Coronary artery (tissue), 2 donors: ENCODE measurements at regions not wholly inside any gene's neighbourhood (a gene's known extent, or its start where the extent isn't known, plus 50 kb on each side); places are given as distances from the start of the nearest gene placed in this dataset.

Experiments
- DNase-seq: peaks from one replicate; pipeline ENCODE4 v3.0.0-alpha.2; 2017; ENCODE audit warnings: low spot score
- H3K27ac ChIP-seq, 2 donors: fragments of 200-600 bp; sonication (generic); one replicate each; pipeline ENCODE4 v1.5.1; 2016 to 2019
- H3K4me3 ChIP-seq: fragments of 200-600 bp; sonication (generic); 2 replicates; pipeline ENCODE4 v1.5.1; 2016; ENCODE audit warnings: mild to moderate bottlenecking, moderate library complexity
- TF ChIP-seq, protein P1 (sequence below): fragments of 200-600 bp; sonication (generic); IDR thresholded peaks from one replicate; pipeline ENCODE4 v1.5.1; 2019; ENCODE audit warnings: antibody characterized with exemption

DNA sequence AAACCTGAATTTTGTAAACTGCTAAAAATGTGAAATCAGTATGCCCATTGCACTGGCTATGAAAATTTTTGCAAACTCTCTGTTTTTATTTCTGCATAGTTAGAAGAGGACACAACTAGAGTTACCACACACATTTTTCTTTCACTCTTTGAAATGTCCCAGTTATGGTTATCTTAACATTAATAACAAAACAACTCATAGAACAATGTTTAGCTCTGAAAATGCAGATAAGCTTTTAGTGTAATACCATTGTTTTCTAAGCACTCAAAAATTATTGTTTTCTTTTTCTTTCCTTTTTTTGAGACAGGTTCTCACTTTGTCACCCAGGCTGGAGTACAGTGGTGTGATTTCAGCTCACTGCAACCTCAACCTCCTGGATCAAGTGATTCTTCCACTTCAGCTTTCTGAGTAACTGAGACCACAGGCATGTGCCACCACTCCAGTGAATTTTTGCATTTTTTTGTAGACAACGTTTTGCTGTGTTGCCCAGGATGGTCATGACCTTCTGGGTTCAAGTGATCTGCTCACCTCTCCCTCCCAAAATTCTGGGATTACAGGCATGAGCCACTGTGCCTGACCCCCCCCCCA is 1204.5 kb upstream of the ZEB2 start:
- TF ChIP-seq, protein P1, sequence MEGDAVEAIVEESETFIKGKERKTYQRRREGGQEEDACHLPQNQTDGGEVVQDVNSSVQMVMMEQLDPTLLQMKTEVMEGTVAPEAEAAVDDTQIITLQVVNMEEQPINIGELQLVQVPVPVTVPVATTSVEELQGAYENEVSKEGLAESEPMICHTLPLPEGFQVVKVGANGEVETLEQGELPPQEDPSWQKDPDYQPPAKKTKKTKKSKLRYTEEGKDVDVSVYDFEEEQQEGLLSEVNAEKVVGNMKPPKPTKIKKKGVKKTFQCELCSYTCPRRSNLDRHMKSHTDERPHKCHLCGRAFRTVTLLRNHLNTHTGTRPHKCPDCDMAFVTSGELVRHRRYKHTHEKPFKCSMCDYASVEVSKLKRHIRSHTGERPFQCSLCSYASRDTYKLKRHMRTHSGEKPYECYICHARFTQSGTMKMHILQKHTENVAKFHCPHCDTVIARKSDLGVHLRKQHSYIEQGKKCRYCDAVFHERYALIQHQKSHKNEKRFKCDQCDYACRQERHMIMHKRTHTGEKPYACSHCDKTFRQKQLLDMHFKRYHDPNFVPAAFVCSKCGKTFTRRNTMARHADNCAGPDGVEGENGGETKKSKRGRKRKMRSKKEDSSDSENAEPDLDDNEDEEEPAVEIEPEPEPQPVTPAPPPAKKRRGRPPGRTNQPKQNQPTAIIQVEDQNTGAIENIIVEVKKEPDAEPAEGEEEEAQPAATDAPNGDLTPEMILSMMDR, result no peak
- Histone ChIP-seq H3K4me3 (no peak overlapping the region), H3K27ac (no peak overlapping the region)
- no peak for DNase-seq

DNA sequence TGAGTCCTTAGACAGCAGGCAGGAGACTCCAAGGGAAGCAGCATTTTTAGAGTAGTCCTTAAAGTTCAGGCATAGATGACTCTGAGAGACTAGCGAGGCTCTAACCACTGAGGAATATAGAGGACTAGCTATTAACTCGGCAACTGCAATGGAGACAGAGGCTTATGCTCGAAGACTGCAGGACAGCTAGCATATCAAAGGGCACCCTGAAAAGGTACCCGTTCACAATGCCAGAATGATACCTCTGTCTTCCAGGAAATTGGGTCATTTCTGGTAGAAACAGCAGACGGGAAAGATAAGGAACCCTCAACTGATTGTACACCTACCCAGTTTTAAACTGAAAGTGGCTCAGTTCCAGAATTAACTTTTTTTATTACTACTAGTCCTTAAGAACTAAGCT is 1204.0 kb upstream of the ZEB2 start:
- H3K27ac ChIP-seq, result no peak overlapping the region
- H3K4me3 ChIP-seq, result no peak overlapping the region
- DNase-seq, result no peak
- TF ChIP-seq, protein P1, result no peak

DNA sequence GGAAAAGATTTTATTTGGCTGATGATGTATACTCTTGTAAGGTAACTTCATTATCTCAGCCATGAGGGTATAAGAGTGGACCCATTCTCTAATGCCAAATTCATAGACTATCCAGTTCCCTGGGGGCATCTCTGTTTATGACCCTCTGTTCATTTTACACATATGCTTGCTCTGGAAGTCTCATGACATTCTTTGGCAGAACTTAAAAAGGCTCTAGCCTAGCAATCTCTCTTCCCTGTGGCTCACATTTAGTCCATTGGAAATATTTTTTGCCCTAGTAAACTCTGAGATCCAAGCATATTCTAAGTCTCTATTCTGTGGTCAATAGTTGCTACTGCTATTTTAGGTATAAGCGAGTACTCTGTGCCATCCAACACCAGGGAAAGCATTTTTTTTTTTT is 1201.8 kb upstream of the ZEB2 start:
- Histone ChIP-seq H3K27ac (no peak overlapping the region), H3K4me3 (no peak overlapping the region)
- TF ChIP-seq, protein P1, result no peak
- no peak for DNase-seq

- no peak overlapping the region for H3K27ac ChIP-seq
- TF ChIP-seq, protein P1, result no peak
- no peak overlapping the region for H3K4me3 ChIP-seq
- DNase-seq, result no peak
Observed at GRCh38 chr2:145715601-145716000, 1195.7 kb upstream of the ZEB2 start.

DNA sequence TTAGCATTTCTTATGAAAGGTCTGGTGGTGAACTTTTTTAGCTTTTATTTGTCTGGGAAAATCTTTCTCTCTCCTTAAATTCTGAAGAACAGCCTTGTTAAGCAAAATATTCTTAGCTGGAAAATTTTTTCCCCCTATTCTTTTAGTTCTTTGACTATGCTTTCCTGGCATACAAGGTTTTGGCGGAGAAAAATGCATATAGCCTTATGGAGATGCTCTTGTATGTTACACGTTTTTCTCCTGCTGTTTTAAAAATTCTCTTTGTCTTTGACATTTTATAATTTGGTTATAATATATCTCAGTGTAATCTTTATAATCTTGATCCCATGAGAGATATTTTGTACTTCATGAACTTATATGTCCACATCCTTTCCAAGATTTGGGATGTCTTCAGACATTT is 1190.4 kb upstream of the ZEB2 start:
- Histone ChIP-seq H3K4me3 (no peak overlapping the region), H3K27ac (no peak overlapping the region)
- DNase-seq, result no peak
- TF ChIP-seq, protein P1, result no peak

DNA sequence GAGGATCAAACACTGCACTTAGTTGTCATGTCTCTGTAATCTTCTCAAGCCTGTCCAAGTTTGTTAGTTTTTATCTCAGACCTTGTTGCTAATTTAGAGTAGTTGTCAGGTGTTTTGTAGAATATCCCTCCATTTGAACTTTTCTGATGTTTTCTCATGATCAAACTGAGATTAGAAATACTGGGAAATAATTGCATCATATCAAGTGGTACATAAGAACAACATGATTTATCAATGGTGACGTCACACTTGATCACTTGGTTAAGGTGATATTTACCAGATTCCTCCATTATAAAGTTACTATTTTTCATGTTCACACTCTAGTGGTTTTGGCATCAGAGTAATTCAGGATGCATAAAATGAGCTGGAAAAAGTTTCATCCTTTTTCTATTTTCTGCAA is 1182.4 kb upstream of the ZEB2 start:
- TF ChIP-seq, protein P1, result no peak
- no peak overlapping the region for H3K4me3 ChIP-seq
- no peak for DNase-seq
- no peak overlapping the region for H3K27ac ChIP-seq

GRCh38 chr2:145692971-145693478 is 1173.1 kb upstream of the ZEB2 start:
- Histone ChIP-seq H3K27ac (no peak overlapping the region), H3K4me3 (no peak overlapping the region)
- no peak for DNase-seq
- TF ChIP-seq, protein P1, result no peak
